Effector memory CD8-positive, alpha-beta T cell (primary cell): ENCODE measurements at regions not wholly inside any gene's neighbourhood (a gene's known extent, or its start where the extent isn't known, plus 50 kb on each side); places are given as distances from the start of the nearest gene placed in this dataset.

ENCODE experiments used
- ATAC-seq: fragments of 150-1000 bp; cut with Tn5 transposase; replicated peaks from 2 replicates; pipeline ENCODE4 v1.10.0; 2021; ENCODE audit warnings: mild to moderate bottlenecking, moderate library complexity
- DNase-seq, 3 experiments: peaks; one replicate each; pipeline ENCODE4 v3.0.0; 2021
- H3K27ac Mint-ChIP-seq, 2 donors: one replicate each; pipeline ENCODE4 v1.8.0; 2022; ENCODE audit warnings: mild to moderate bottlenecking in 2 of 2, mixed read lengths in 2 of 2, moderate library complexity in 2 of 2
- H3K27me3 Mint-ChIP-seq, 2 donors: one replicate each; pipeline ENCODE4 v1.8.0; 2022; ENCODE audit warnings: mixed read lengths in 2 of 2
- H3K36me3 Mint-ChIP-seq: one replicate; pipeline ENCODE4 v1.8.0; 2022; ENCODE audit warnings: mild to moderate bottlenecking, moderate library complexity, mixed read lengths; ENCODE audit not compliant: insufficient read depth
- H3K4me1 Mint-ChIP-seq, 2 donors: one replicate each; pipeline ENCODE4 v1.8.0; 2022; ENCODE audit warnings: low read depth in 2 of 2, mixed read lengths in 2 of 2
- H3K4me3 Mint-ChIP-seq, 2 donors: one replicate each; pipeline ENCODE4 v1.8.0; 2022; ENCODE audit warnings: mild to moderate bottlenecking in 2 of 2, mixed read lengths in 2 of 2, moderate library complexity in 2 of 2
- H3K9me3 Mint-ChIP-seq, 2 donors: one replicate each; pipeline ENCODE4 v1.8.0; 2022; ENCODE audit warnings: mixed read lengths in 2 of 2

DNA sequence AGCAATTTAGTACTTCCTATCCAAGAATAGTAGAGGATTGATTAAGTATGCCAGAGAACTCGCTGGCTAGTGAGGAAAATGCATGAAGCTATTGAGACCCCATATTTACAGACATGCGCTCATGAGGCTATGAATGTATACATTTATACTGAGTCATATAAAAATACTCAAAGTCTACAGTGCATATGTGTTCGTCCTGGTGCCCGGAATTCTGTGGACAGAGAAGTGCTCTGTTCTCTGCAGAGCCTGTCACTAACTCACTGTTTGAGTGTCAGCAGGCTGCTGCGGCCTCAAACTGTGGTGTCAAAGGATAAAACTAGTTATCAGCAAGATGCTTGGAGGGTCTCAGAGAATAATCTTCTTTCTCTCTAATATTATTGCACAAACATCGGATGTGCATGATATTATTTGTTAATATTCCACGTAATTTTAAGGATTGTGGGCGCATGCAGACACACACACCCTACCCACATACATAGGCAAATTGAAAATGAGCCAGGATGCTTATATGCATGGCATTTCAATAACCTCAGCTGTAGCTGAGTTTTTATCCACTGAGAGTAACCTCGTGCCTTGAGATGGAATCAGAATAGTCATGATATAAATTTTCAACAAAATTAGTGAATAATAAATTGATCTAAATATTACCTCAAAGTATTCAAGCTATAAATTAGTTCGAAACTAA, 50.0 kb upstream of the TSC22D2 start:
- Mint-ChIP-seq H3K27me3 (no peaks in the 10 kb centered on the region), H3K4me1 (no peaks in the 10 kb centered on the region), H3K27ac (no peak overlapping the region), H3K4me3 (no peak overlapping the region), H3K36me3 (no peaks in the 10 kb centered on the region), H3K9me3 (no peaks in the 10 kb centered on the region)
- ATAC-seq (no peak), DNase-seq (no peak)

DNA sequence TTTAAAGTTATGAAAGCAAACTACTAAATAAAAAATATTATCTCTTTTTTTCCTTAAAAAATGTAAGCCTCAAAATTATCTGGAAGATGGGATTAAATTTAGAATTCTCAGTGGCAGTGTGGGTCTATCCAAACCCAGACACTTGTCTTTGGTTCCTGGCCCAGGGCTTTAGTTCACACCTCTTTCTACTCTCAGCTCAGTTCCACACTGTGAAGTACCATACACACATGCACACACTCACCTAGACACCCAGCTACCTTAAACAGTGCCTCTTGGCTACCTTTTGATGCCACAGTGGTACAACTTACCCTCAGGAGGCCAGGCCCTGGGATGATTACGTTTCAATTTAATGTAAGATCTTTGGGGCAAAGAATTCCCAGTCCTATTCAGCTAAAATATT, 51.0 kb upstream of the TSC22D2 start:
- Mint-ChIP-seq H3K4me3 (no peak overlapping the region), H3K27ac (no peak overlapping the region), H3K9me3 (no peaks in the 10 kb centered on the region), H3K4me1 (no peaks in the 10 kb centered on the region), H3K27me3 (no peaks in the 10 kb centered on the region), H3K36me3 (no peaks in the 10 kb centered on the region)
- no peak for ATAC-seq
- DNase-seq, result no peak

DNA sequence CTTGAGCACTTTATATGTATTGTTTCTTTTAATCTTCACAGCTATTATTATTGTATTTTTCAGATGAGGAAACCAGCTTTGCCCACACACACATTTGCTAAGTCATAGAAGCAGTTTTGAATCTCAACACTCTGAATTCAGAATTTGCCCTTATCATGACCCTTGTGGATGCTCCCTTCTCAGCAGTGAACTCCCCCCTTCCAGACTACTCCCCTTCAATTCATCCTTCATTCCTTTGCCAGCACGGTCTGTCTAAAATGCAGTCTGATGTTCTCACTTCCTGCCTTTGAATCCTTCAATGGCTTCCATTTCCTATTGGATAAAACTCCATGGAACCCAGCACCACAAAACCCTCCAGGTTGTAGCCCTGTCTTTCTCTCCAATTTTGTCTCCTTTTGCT, 52.5 kb upstream of the TSC22D2 start:
- no peaks in the 10 kb centered on the region for H3K4me1 Mint-ChIP-seq
- H3K36me3 Mint-ChIP-seq, result no peaks in the 10 kb centered on the region
- no peak overlapping the region for H3K4me3 Mint-ChIP-seq
- peaks cover 0 to 5% of the 10 kb centered on the region in 2 donors for H3K27me3 Mint-ChIP-seq
- no peak for DNase-seq
- no peak overlapping the region for H3K27ac Mint-ChIP-seq
- H3K9me3 Mint-ChIP-seq, result no peaks in the 10 kb centered on the region
- ATAC-seq, result no peak

DNA sequence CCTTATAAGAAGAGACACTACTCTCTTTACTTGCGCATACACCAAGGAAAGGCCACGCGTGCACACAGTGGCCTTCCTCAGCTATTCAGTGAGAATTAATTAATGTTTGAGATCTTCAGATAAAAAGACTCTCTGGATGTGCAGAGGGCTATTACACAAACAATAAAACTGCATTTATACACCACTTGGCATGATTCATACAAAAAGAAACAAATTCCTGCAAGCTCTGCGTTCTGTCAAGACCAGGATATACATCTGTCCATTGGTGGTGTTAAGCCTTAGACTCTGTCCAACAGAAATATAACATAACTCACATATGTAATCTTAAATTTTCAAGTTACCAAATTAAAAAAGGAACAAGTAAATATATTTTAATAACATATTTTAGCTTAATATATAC, 55.2 kb upstream of the TSC22D2 start:
- no peaks in the 10 kb centered on the region for H3K36me3 Mint-ChIP-seq
- no peak overlapping the region for H3K27ac Mint-ChIP-seq
- peaks cover 18 to 25% of the 10 kb centered on the region in 2 donors for H3K27me3 Mint-ChIP-seq
- H3K9me3 Mint-ChIP-seq, result no peaks in the 10 kb centered on the region
- H3K4me1 Mint-ChIP-seq, result no peaks in the 10 kb centered on the region
- ATAC-seq (no peak), DNase-seq (no peak)
- no peak overlapping the region for H3K4me3 Mint-ChIP-seq

DNA sequence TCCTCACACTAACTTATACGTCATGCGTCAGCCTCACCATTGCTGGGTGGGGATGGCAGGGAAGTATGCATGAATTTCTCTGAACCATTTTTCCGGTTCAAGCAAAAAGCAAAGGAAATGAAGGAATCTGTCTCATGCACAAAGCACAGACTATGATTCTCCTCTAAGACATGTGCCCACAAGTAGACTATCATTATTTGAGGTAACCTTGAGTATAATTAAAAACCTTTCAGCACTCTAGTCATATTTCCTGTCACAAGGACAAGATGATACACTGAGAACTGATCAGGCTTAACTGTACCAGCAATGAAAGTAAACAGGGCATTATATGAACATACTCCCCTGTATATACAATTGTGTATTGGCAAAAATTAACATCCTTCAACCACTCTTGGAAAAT, 56.7 kb upstream of the TSC22D2 start:
- no peak overlapping the region for H3K4me3 Mint-ChIP-seq
- ATAC-seq (no peak), DNase-seq (no peak)
- H3K27ac Mint-ChIP-seq, result no peak overlapping the region
- no peaks in the 10 kb centered on the region for H3K4me1 Mint-ChIP-seq
- H3K36me3 Mint-ChIP-seq, result no peaks in the 10 kb centered on the region
- peaks cover 28 to 40% of the 10 kb centered on the region in 2 donors for H3K27me3 Mint-ChIP-seq
- no peaks in the 10 kb centered on the region for H3K9me3 Mint-ChIP-seq

DNA sequence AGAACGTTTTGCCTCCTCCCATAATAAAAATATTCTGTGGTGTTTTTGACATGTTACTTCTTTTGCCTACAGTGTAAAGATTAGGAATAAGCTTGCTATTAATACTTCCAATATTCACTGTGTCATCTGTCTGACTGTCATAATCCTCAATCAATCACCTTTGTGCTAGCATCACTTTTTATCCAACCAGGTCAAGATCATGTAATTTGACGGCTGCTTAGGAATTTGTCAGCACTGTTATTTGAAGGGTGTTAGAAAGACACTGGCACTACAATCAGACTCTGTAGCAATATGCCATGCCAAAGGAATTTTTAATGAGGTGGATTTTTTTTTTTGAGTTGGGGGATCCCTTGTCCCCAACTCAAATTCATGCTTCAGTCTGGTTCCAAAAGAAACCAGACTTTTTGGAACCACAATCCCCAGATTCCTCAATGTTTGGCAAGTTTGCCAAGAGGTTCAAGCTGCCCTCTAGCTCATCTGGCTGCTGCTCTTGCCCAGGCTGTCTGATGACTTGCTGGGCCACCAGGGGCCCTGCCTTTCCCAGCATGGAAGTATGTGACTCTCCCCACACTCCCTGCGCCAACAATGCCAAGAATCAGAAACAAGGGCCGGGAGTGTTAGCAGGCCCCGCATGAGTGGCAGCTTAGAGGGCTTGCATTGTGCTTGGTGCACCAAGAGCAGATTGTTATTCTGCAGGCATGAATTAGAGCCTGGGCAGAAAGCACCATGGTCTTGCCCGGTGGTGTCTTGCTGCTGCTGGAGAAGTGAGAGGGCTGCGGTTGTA, 58.6 kb upstream of the TSC22D2 start:
- H3K36me3 Mint-ChIP-seq, result no peaks in the 10 kb centered on the region
- H3K4me1 Mint-ChIP-seq, result no peaks in the 10 kb centered on the region
- peaks cover 41 to 54% of the 10 kb centered on the region in 2 donors for H3K27me3 Mint-ChIP-seq
- H3K27ac Mint-ChIP-seq, result no peak overlapping the region
- no peak for DNase-seq
- no peaks in the 10 kb centered on the region for H3K9me3 Mint-ChIP-seq
- ATAC-seq, result no peak
- H3K4me3 Mint-ChIP-seq, result no peak overlapping the region

DNA sequence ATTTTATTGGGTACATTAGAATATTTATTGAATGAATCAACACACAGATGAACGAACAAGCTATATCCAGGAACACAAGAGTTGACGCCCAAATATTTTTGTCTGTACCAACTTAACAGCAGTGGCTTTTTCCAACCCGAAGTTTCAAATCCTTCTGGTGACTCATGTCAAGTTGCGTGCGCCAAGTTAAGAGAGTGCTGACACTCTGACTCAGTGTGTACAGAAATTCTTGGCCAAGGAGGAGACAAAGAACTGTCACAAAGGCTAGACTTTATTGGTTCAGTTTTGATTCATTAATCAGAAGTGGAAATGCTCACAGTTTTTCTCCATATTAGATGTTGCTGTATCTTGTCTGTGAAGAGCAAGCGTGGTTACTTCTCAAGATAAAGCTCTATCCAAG, 59.6 kb upstream of the TSC22D2 start:
- Mint-ChIP-seq H3K4me3 (no peak overlapping the region), H3K4me1 (peaks cover 0 to 1% of the 10 kb centered on the region in 2 donors), H3K27me3 (peaks cover 46 to 62% of the 10 kb centered on the region in 2 donors), H3K36me3 (no peaks in the 10 kb centered on the region), H3K9me3 (no peaks in the 10 kb centered on the region), H3K27ac (no peak overlapping the region)
- DNase-seq (no peak), ATAC-seq (no peak)

DNA sequence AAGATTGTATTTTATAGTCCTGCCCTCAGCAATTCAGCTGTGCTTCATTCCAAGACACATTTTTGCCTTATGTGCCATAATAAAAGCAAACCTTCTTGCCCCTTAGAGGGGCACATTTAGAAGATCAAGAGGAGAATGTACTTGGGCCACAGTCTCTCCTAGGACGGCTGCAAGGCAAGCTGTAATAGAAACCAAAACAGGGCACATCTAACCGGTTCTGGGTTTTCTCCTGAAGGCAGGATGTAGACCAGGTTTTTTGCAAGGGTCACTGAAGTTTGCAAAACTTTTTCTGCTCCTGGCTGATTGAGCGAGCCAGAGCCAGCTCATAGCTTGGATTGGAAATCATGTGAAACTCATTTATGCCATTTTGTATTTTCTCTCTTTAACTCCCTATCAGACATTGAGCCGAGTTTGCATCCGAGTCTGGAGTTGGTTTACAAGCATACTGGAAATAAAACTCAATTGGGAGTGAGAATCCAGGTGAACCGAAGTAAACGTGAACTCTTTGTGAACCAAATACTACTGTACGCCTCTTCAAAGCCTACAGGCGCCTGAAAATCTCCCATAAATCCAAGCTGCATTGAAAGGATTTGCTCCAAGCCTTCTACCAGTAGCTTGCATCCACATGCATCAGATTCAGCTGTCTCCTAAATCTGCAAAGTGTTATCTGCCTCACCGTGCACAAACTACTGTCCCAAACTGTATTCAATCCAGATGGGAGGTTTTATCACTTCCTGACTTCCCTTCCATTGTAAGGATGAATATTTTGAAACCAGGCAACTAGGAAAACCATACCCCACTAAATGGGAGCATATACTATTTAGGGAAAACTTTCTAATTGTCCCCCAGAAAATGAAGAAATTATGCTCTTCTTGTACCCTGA, 60.9 kb upstream of the TSC22D2 start:
- Mint-ChIP-seq H3K27ac (no peak overlapping the region), H3K9me3 (no peaks in the 10 kb centered on the region), H3K36me3 (no peaks in the 10 kb centered on the region), H3K27me3 (peaks cover 46 to 62% of the 10 kb centered on the region in 2 donors), H3K4me1 (peaks cover 0 to 1% of the 10 kb centered on the region in 2 donors), H3K4me3 (no peak overlapping the region)
- ATAC-seq (no peak), DNase-seq (no peak)

DNA sequence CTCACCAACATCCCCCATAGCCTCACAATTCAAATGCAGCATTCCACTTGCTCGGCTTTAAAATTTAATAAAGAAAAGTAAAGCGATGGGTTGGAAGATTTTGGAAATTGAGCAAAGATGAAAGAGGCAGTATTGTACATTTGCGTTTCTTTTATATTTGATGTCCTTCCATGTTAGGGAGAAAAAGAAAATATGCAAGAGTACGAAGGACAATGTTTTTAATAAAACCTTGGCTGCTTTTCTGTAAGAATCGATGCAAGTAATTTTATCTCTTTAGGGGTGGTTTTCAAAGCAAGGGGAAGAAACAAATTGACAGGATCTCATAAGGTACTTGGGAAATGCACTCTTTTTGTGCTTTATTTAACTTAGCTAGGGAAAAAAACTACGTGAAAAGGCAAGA, 61.8 kb upstream of the TSC22D2 start:
- no peaks in the 10 kb centered on the region for H3K36me3 Mint-ChIP-seq
- peaks cover 46 to 62% of the 10 kb centered on the region in 2 donors for H3K27me3 Mint-ChIP-seq
- H3K4me1 Mint-ChIP-seq, result peaks cover 0 to 1% of the 10 kb centered on the region in 2 donors
- DNase-seq (no peak), ATAC-seq (no peak)
- H3K27ac Mint-ChIP-seq, result no peak overlapping the region
- no peak overlapping the region for H3K4me3 Mint-ChIP-seq
- no peaks in the 10 kb centered on the region for H3K9me3 Mint-ChIP-seq

DNA sequence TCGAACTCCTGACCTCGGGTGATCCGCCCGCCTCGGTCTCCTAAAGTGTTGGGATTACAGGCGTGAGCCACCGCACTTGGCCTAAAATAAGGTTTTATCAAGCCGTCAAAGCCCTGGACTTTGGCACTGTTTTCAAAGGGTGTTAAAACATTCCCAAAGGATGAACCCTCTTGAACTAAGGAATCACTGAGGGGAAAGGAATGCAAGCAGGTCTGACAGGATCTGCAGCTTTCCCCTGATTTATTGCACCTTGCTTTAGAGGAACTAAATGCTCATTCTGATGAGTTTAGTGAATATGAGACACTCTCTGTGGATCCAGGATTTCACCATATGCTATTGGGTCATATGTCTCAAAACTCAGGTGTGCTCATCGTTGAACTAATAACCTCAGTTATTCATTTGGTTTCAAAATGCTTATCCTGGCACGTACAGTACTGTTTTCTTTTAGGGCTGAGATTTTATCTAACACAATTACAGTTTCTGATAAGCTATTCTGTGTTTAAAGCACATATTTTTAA, 63.0 kb upstream of the TSC22D2 start:
- Mint-ChIP-seq H3K36me3 (no peaks in the 10 kb centered on the region), H3K4me3 (no peak overlapping the region), H3K27ac (no peak overlapping the region), H3K9me3 (no peaks in the 10 kb centered on the region), H3K27me3 (peaks cover 49 to 53% of the 10 kb centered on the region in 2 donors), H3K4me1 (peaks cover 0 to 1% of the 10 kb centered on the region in 2 donors)
- ATAC-seq (no peak), DNase-seq (no peak)

DNA sequence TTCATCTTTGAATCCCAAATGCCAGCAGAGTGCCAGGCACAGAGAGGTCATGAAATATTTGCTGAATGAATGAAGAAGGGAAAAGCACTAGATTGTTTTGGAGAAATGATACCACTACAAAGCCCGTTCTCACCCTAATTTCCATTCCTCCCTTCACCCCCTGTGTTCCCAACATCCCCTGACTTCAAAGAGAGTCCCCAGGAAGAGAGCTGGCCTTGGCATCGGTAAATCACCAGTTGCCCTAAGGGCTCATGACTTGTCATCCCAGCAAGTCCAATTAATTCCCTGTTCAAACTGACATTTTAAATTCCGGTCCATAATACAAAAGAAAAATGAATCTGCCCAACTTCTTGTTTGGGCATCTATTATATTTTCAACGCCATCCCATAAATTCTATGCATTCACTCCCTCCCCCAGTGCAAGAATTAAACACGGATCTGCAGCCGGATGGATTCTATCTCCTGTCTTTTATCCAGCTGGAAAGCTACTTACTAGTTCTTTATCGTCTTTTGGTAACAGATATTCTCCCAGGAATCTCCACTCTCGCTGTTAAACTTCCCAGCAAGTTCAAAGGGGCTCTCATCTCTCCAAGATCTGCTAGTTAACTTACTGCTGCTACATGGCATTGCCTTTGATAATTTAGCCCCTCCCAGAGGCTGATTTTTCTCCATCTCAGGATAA, 63.9 kb upstream of the TSC22D2 start:
- no peak overlapping the region for H3K4me3 Mint-ChIP-seq
- H3K27ac Mint-ChIP-seq, result no peak overlapping the region
- no peaks in the 10 kb centered on the region for H3K36me3 Mint-ChIP-seq
- peaks cover 47 to 48% of the 10 kb centered on the region in 2 donors for H3K27me3 Mint-ChIP-seq
- H3K9me3 Mint-ChIP-seq, result no peaks in the 10 kb centered on the region
- DNase-seq (no peak), ATAC-seq (no peak)
- H3K4me1 Mint-ChIP-seq, result peaks cover 0 to 1% of the 10 kb centered on the region in 2 donors

DNA sequence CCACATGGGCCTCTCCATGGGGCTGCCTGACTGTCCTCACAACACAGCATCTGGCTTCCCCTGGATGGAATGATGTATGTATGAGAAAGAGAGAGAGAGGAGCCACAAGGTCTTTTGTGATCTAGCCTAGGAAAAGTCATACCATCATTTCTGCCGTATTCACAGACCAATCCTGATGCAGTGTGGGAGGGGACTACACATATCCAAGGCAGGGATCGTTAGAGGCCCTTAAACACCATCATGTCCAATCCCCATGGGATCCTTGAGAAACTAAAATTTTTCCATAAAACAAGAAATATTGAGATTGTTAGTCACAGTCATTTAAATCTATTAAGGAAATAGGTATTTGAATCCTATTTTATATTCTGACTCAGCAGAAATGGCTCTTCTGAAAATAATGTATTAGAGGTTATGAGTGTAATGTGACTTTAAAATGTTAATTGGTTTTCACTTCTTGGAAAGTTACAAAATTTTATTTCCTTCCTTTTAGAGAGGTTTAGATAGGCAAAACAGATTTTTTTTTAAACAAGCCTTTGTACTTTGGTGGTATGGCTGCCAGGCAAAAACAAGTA, 65.1 kb upstream of the TSC22D2 start:
- DNase-seq (no peak), ATAC-seq (no peak)
- H3K9me3 Mint-ChIP-seq, result no peaks in the 10 kb centered on the region
- H3K27me3 Mint-ChIP-seq, result peaks cover 41 to 48% of the 10 kb centered on the region in 2 donors
- H3K36me3 Mint-ChIP-seq, result no peaks in the 10 kb centered on the region
- no peak overlapping the region for H3K4me3 Mint-ChIP-seq
- peaks cover 0 to 1% of the 10 kb centered on the region in 2 donors for H3K4me1 Mint-ChIP-seq
- H3K27ac Mint-ChIP-seq, result no peak overlapping the region

DNA sequence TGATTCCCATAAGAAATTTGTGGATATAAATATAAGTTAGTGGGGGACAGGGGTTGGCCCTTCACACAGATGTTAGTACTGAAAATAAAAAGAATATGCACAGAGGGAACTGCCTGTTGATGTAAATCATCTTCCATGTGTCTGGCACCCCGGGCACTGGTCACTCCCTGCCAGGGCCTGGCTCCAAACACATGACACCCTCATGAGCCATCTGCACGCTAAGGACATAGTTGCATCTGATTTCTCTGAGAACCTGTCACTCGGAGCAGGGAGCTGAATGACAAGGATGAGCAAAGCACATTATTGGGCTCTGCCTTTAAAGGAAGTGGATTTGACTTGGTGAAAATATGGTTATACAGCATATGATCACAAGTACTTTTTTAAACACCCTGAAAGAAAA, 66.2 kb upstream of the TSC22D2 start:
- no peaks in the 10 kb centered on the region for H3K9me3 Mint-ChIP-seq
- peaks cover 35 to 47% of the 10 kb centered on the region in 2 donors for H3K27me3 Mint-ChIP-seq
- peaks cover 0 to 1% of the 10 kb centered on the region in 2 donors for H3K4me1 Mint-ChIP-seq
- no peak for ATAC-seq
- H3K36me3 Mint-ChIP-seq, result no peaks in the 10 kb centered on the region
- no peak overlapping the region for H3K4me3 Mint-ChIP-seq
- no peak overlapping the region for H3K27ac Mint-ChIP-seq
- DNase-seq, result no peak
